HCT116 (cell line): ENCODE measurements at regions not wholly inside any gene's neighbourhood (a gene's known extent, or its start where the extent isn't known, plus 50 kb on each side); places are given as distances from the start of the nearest gene placed in this dataset.
"Not testable (repeated sequence)": the region's sequence is repeated elsewhere in the genome, so short reads cannot be mapped to it uniquely, and the experiment has no call there.

Experiments used
- EGR1 ChIP-seq: IDR thresholded peaks from 2 replicates; pipeline ENCODE4 v1.6.1; 2012; ENCODE audit warnings: low read depth
- ELF1 ChIP-seq: IDR thresholded peaks from 2 replicates; pipeline ENCODE4 v1.6.1; 2012; ENCODE audit warnings: low read depth, borderline replicate concordance
- EZH2 ChIP-seq: fragments of 200-600 bp; sonication (generic); IDR thresholded peaks from 2 replicates; pipeline ENCODE4 v1.6.1; 2017; ENCODE audit warnings: antibody characterized with exemption, mixed run types
- JUND ChIP-seq: IDR thresholded peaks from 2 replicates; pipeline ENCODE4 v1.6.1; 2012
- MAX ChIP-seq: IDR thresholded peaks from 2 replicates; pipeline ENCODE4 v1.6.1; 2012
- POLR2A ChIP-seq: IDR thresholded peaks from 2 replicates; pipeline ENCODE4 v1.7.0; 2011; ENCODE audit warnings: borderline replicate concordance; ENCODE audit not compliant: insufficient read depth, insufficient read length; ENCODE audit errors: extremely low read depth
- POLR2AphosphoS5 ChIP-seq: IDR thresholded peaks from 2 replicates; pipeline ENCODE4 v1.6.1; 2011; ENCODE audit warnings: mild to moderate bottlenecking, low read depth, low read length, moderate library complexity
- SIN3A ChIP-seq: IDR thresholded peaks from 2 replicates; pipeline ENCODE4 v1.6.1; 2012; ENCODE audit warnings: low read depth
- YY1 ChIP-seq: IDR thresholded peaks from 2 replicates; pipeline ENCODE4 v1.6.1; 2011; ENCODE audit warnings: low read length, low read depth, moderate library complexity, mild to moderate bottlenecking; ENCODE audit not compliant: insufficient replicate concordance; ENCODE audit errors: extremely low read depth
- ZNF274 ChIP-seq: fragments of 200-500 bp; sonication (Bioruptor generic); IDR thresholded peaks from 2 replicates; pipeline ENCODE4 v1.6.1; 2014; ENCODE audit warnings: mild to moderate bottlenecking, low read depth, low read length, inconsistent platforms
- TF ChIP-seq, protein P1 (sequence below), 3 experiments: fragments of 200-600 bp in 1 of 3; sonication (generic) in 1 of 3; IDR thresholded peaks in 2 of 3; conservative IDR thresholded peaks in 1 of 3; 2 replicates each; pipeline ENCODE4 v1.5.1; 2012 to 2017; ENCODE audit warnings: low read depth in 2 of 3, low read length in 2 of 3, antibody characterized with exemption in 1 of 3, borderline replicate concordance in 1 of 3, control low read depth in 1 of 3, mild to moderate bottlenecking in 1 of 3, mixed read lengths in 1 of 3, mixed run types in 1 of 3, moderate library complexity in 1 of 3; ENCODE audit not compliant: insufficient read depth in 1 of 3

DNA sequence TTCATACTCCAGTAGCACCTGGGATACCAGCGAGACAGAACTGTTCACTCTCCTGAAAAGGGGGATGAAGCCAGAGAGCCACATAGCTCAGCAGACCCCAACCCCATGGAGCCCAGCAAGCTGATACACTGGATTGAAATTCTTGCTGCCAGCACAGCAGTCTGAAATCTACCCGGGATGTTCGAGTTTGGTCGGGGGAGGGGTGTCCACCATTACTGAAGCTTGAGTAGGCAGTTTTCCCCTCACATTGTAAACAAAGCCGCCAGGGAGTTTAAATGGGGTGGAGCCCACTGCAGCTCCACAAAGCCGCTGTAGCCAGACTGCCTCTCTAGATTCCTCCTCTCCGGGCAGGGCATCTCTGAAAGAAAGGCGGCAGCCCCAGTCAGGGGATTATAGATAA, 243.7 kb upstream of the RASGEF1B start:
- TF ChIP-seq, protein P1, sequence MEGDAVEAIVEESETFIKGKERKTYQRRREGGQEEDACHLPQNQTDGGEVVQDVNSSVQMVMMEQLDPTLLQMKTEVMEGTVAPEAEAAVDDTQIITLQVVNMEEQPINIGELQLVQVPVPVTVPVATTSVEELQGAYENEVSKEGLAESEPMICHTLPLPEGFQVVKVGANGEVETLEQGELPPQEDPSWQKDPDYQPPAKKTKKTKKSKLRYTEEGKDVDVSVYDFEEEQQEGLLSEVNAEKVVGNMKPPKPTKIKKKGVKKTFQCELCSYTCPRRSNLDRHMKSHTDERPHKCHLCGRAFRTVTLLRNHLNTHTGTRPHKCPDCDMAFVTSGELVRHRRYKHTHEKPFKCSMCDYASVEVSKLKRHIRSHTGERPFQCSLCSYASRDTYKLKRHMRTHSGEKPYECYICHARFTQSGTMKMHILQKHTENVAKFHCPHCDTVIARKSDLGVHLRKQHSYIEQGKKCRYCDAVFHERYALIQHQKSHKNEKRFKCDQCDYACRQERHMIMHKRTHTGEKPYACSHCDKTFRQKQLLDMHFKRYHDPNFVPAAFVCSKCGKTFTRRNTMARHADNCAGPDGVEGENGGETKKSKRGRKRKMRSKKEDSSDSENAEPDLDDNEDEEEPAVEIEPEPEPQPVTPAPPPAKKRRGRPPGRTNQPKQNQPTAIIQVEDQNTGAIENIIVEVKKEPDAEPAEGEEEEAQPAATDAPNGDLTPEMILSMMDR (IDR thresholded peaks at IDR 0.05 in 2 of 3, conservative IDR thresholded peaks at IDR 0.05 in 1 of 3; ENCODE audit: borderline replicate concordance in 1 of 3, insufficient read depth in 1 of 3, low read depth in 2 of 3, low read length in 2 of 3), result not testable (repeated sequence)
- TF ChIP-seq YY1, SIN3A, ZNF274, POLR2A, POLR2AphosphoS5, JUND, EZH2, MAX, ELF1, EGR1: not testable (repeated sequence)
